ENCODE measurements at regions not wholly inside any gene's neighbourhood (a gene's known extent, or its start where the extent isn't known, plus 50 kb on each side); places are given as distances from the start of the nearest gene placed in this dataset.

- TF ChIP-seq CTCF (IDR thresholded peaks at IDR 0.05; ENCODE audit: insufficient read depth, low read length) (no peak), REST (IDR thresholded peaks at IDR 0.05; ENCODE audit: insufficient replicate concordance, low read depth) (no peak), GABPA (IDR thresholded peaks at IDR 0.05; ENCODE audit: low read depth) (no peak), POLR2AphosphoS5 (IDR thresholded peaks at IDR 0.05; ENCODE audit: low read depth) (no peak), SPI1 (IDR thresholded peaks at IDR 0.05; ENCODE audit: borderline replicate concordance, low read depth) (no peak)
These were observed 977.7 kb upstream of the SEL1L start for GRCh38 chr14:82511399-82511798.
